ENCODE measurements at regions not wholly inside any gene's neighbourhood (a gene's known extent, or its start where the extent isn't known, plus 50 kb on each side); places are given as distances from the start of the nearest gene placed in this dataset.

DNA sequence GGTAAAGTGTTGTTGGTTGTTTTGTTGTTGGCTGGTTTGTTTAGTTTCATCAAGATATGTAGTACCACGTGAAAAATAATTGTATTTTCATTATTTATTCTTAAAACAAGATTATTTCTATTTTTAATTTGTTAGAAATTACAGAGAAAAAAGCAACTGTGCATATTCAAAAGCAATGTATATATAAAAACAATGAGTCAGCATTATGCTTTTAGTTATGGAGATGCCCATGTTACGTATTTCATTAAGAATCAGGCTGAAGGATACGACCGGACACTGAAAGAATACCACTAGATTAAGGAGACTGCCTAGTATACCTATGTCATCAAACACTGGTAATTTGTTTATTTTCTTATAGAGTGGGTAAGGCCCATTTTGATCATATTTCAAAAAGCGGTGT is 1188.4 kb upstream of the NXPH2 start:
- DNase-seq (ENCODE audit: low read depth): no peak
- TF ChIP-seq, protein P1, sequence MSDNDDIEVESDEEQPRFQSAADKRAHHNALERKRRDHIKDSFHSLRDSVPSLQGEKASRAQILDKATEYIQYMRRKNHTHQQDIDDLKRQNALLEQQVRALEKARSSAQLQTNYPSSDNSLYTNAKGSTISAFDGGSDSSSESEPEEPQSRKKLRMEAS (IDR thresholded peaks at IDR 0.05; ENCODE audit: low read depth, low read length): no peak
- no peak for TF ChIP-seq MYC (IDR thresholded peaks at IDR 0.05; ENCODE audit: low read depth, low read length)
- TF ChIP-seq, protein P2, sequence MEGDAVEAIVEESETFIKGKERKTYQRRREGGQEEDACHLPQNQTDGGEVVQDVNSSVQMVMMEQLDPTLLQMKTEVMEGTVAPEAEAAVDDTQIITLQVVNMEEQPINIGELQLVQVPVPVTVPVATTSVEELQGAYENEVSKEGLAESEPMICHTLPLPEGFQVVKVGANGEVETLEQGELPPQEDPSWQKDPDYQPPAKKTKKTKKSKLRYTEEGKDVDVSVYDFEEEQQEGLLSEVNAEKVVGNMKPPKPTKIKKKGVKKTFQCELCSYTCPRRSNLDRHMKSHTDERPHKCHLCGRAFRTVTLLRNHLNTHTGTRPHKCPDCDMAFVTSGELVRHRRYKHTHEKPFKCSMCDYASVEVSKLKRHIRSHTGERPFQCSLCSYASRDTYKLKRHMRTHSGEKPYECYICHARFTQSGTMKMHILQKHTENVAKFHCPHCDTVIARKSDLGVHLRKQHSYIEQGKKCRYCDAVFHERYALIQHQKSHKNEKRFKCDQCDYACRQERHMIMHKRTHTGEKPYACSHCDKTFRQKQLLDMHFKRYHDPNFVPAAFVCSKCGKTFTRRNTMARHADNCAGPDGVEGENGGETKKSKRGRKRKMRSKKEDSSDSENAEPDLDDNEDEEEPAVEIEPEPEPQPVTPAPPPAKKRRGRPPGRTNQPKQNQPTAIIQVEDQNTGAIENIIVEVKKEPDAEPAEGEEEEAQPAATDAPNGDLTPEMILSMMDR (IDR thresholded peaks at IDR 0.05; ENCODE audit: low read depth, low read length): no peak
- TF ChIP-seq POLR2A (IDR thresholded peaks at IDR 0.05; ENCODE audit: extremely low read depth, insufficient read length): no peak
- no peak overlapping the region for H3K4me3 ChIP-seq (ENCODE audit: low read depth, low read length)

DNA sequence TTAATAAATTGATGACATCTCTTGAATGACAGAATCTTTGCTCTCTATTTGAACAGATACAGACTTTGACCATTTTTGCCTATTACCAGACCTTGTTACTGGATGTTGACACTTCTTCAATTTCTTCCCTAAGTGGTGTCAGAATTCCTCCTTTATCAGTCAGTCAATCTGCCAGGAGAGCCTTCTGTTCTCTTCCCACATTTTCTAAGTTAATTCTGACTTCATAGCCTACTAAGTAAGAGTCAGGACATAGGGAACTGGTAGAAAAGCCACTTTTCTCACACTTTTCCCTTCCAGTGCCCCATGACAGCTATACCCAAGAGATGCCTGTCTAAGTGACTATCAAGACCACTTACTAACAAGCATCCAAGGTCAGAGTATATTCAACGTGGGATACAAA is 1187.5 kb upstream of the NXPH2 start:
- TF ChIP-seq POLR2A (IDR thresholded peaks at IDR 0.05; ENCODE audit: extremely low read depth, insufficient read length) (no peak), MYC (IDR thresholded peaks at IDR 0.05; ENCODE audit: low read depth, low read length) (no peak)
- TF ChIP-seq, protein P1 (IDR thresholded peaks at IDR 0.05; ENCODE audit: low read depth, low read length): no peak
- TF ChIP-seq, protein P2 (IDR thresholded peaks at IDR 0.05; ENCODE audit: low read depth, low read length): no peak
- no peak overlapping the region for H3K4me3 ChIP-seq (ENCODE audit: low read depth, low read length)
- no peak for DNase-seq (ENCODE audit: low read depth)

DNA sequence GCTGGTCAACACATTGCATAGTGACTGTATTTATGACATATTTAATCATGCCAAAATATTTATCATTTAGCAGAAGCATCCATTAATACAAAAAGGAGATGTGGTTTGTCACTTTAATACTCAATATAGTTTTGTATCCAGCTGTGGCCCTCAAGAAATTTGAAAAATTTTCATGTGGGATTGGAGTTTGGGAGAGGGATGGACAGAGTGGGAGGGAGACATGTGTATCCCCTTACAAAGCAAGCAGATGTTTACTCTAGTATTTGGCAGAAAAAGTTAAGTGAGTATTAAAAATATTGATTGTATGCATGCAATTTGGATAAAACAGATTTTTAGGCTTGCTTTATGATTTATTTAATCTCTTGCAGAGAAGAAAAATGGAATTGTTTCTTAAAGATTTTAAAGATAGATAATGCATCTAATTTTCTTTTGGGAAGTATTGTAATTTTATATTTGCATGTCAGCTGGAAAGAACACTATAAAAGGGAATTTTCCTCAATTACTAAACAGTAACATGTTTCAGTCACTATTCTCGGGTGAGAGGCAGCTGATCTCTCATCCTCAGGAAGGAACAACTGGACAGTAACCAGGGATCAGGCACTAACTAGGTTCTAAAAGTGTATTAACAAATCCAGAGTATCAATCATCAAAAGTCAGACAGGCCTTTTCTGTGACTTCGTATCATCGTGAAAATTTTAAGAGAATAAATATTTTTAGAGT is 1184.7 kb upstream of the NXPH2 start:
- H3K4me3 ChIP-seq (ENCODE audit: low read depth, low read length): no peak overlapping the region
- TF ChIP-seq POLR2A (IDR thresholded peaks at IDR 0.05; ENCODE audit: extremely low read depth, insufficient read length): no peak
- TF ChIP-seq MYC (IDR thresholded peaks at IDR 0.05; ENCODE audit: low read depth, low read length): no peak
- no peak for DNase-seq (ENCODE audit: low read depth)

DNA sequence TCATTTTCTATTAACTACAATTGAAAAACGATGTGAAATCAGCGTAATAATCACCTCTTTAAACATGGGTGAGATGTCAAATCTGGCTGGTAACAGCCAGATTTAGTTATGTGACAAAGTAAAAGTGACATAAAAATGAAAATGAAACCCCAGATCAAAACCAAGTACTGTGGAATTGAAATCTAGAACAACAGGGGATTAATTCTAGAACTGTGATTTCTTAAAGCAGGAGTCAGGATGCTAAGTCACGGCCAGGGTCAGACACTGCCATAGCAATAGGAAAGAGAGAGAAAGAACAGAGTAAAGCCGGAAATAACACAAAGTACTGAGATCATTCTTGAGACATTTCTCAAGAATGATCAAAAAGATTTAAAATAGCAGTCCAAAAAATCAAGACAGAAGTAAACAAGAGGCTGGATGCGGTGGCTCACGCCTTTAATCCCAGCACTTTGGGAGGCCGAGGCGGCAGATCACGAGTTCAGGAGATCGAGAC is 1183.7 kb upstream of the NXPH2 start:
- DNase-seq (ENCODE audit: low read depth): no peak
- TF ChIP-seq, protein P2 (IDR thresholded peaks at IDR 0.05; ENCODE audit: low read depth, low read length): no peak
- no peak for TF ChIP-seq MYC (IDR thresholded peaks at IDR 0.05; ENCODE audit: low read depth, low read length)
- no peak for TF ChIP-seq POLR2A (IDR thresholded peaks at IDR 0.05; ENCODE audit: extremely low read depth, insufficient read length)
- TF ChIP-seq, protein P1 (IDR thresholded peaks at IDR 0.05; ENCODE audit: low read depth, low read length): no peak
- no peak overlapping the region for H3K4me3 ChIP-seq (ENCODE audit: low read depth, low read length)

DNA sequence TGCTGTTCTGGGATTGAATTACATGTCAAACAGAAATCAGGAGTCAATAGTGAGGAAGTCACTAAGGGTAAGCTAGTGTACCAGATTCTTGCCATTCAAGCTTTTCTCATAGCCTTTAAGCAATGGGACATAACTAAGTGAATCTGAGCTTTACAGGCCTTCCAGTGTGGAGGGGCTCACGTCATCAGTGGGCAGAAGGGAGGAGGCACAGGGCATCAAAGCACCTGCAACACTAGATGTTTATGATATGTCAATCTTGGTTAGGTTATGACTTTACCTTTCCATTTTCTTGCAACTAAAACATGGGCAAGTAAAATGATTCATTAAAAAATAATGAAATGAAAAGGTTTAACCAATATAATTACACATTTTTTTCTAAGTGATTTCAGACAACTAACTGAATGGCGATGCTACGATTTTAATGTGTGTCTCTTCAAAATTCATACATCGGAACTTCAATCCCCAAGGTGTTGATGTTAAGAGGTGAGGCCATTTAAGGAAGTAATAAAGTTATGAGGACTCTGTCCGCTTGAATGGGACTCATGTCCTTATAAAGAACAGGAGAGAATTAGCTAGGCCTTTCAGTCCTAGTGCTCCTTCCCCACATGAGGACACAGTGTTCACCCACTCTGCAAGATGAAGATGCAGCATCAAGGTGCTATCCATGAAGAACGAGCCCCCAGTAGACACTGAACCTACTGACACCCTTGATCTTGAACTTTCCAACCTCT is 1169.2 kb upstream of the NXPH2 start:
- no peak for DNase-seq (ENCODE audit: low read depth)
- TF ChIP-seq MYC (IDR thresholded peaks at IDR 0.05; ENCODE audit: low read depth, low read length): no peak
- TF ChIP-seq, protein P2 (IDR thresholded peaks at IDR 0.05; ENCODE audit: low read depth, low read length): no peak
- no peak for TF ChIP-seq POLR2A (IDR thresholded peaks at IDR 0.05; ENCODE audit: extremely low read depth, insufficient read length)
- TF ChIP-seq, protein P1 (IDR thresholded peaks at IDR 0.05; ENCODE audit: low read depth, low read length): no peak
- H3K4me3 ChIP-seq (ENCODE audit: low read depth, low read length): no peak overlapping the region

DNA sequence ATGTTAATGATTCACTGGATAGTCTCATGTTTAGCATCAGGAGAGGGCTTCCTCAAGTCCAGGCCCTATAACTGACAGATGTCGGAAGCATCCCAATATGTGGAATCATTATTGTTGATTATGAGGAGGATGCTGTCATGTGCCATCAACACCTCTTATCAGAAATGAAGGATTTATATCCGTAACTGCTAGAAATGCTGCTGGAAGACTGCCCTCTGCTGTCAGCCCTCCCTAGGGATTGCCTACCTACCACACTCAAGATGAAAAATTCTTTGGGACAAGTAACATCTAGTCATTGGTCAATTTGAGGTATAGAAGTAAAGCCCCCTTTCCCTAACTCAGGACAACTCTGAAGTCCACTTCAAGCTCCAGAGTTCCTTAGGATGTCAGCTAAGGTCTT is 1166.5 kb upstream of the NXPH2 start:
- TF ChIP-seq, protein P1 (IDR thresholded peaks at IDR 0.05; ENCODE audit: low read depth, low read length): no peak
- no peak for TF ChIP-seq MYC (IDR thresholded peaks at IDR 0.05; ENCODE audit: low read depth, low read length)
- no peak for TF ChIP-seq POLR2A (IDR thresholded peaks at IDR 0.05; ENCODE audit: extremely low read depth, insufficient read length)
- TF ChIP-seq, protein P2 (IDR thresholded peaks at IDR 0.05; ENCODE audit: low read depth, low read length): no peak
- no peak overlapping the region for H3K4me3 ChIP-seq (ENCODE audit: low read depth, low read length)
- DNase-seq (ENCODE audit: low read depth): peak; percentile 3

All from NB4 (cell line).